ENCODE measurements at regions not wholly inside any gene's neighbourhood (a gene's known extent, or its start where the extent isn't known, plus 50 kb on each side); places are given as distances from the start of the nearest gene placed in this dataset.
"Not testable (repeated sequence)": the region's sequence is repeated elsewhere in the genome, so short reads cannot be mapped to it uniquely, and the experiment has no call there.

DNA sequence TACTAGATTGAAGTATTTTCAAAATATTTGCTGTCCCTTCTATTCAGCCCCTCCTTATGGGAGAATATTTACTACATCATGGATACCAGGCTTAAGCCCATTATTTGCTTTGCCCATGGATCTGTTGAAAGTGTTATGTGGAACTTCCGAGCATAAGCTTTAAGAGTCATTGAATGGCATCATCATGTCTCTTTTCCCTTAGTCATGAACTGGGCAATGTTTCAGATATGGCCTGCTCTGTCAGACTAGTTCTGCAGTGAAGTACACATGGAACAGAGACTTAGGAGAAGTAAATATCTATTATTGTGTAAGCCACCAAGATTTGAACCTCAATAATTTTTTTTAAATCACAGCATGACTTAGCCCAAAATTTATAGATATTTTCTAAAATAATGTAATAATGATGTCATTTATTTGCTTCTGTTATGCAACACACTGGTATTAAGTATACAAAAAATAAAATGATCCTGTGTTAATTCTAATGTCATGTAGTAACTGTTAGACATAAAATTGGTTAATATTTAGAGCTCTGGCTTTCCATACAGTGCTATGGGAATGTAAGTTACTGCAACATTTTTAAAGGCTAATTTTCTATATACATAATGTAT, 1097.3 kb downstream of the SLC16A7 start:
- no peak for DNase-seq (ENCODE audit: low read depth in 2 of 2)

GRCh38 chr12:60704171-60704914, 1108.5 kb downstream of the SLC16A7 start:
- no peak for DNase-seq (ENCODE audit: low read depth in 2 of 2)

DNA sequence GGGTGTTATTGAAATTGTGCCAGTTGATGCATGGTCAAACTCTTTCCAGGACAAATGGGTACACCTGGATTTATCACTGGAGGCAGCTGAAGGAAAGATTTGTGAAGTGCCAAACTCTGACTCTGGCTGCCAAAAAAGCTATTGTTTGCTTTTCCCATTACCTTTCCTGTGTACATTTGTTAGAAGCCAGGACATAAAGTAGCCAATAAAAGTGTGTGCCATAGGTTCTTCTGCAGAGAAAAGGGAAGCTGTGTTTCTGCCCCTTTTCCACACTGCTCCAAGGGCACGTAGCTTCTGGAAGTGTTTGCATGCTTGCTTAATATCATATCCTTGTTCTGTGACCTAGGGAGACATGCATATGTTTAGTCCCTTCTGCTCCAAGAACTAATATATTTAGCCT, 1114.4 kb downstream of the SLC16A7 start:
- DNase-seq (ENCODE audit: low read depth in 2 of 2): no peak

GRCh38 chr12:60714141-60714900, 1118.5 kb downstream of the SLC16A7 start:
- no peak for DNase-seq (ENCODE audit: low read depth in 2 of 2)

GRCh38 chr12:60724475-60724874, 1128.6 kb downstream of the SLC16A7 start:
- DNase-seq (ENCODE audit: low read depth in 2 of 2): no peak

GRCh38 chr12:60724984-60725383, 1129.2 kb downstream of the SLC16A7 start:
- DNase-seq (ENCODE audit: low read depth in 2 of 2): no peak

- no peak for DNase-seq (ENCODE audit: low read depth in 2 of 2)
These were observed 1156.8 kb downstream of the SLC16A7 start for GRCh38 chr12:60752589-60752988.

- no peak for DNase-seq (ENCODE audit: low read depth in 2 of 2)
These were observed 1162.4 kb downstream of the SLC16A7 start for GRCh38 chr12:60758224-60758623.

DNA sequence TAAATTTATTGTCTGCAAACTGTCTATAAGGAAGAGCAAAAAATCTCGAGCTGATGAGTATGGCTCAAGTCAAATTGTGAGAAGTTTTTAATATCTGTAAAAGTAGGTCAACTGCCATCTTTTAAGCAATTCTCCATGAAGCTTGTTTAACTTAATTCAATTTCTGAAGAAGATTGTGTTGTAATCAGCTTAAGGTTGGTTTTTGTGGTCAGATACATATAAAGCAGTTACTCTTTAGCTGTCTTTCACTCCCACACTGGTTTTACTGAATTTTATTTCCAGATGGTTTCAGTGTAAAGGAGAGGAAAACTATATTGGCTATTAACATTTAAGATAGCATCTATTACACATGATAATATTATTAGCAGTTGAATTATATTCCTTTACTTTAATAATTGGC, 1165.1 kb downstream of the SLC16A7 start:
- DNase-seq (ENCODE audit: low read depth in 2 of 2): no peak

DNA sequence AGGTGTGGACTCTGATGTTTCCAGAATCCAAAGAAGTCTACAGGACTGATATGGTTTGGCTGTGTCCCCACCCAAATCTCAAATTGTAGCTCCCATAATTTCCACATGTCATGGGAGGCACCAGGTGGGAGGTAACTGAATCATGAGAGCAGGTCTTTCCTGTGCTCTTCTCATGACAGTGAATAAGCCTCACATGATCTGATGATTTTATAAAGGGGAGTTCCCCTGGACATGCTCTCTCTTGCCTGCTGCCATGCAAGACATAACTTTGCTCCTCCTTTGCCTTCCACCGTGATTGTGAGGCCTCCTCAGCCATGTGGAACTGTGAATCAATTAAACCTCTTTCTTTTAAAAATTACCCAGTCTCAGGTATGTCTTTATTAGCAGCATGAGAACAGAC, 1205.3 kb downstream of the SLC16A7 start:
- not testable (repeated sequence) for DNase-seq (ENCODE audit: low read depth in 2 of 2)

- DNase-seq (ENCODE audit: low read depth in 2 of 2): no peak
These were observed 1207.3 kb downstream of the SLC16A7 start for GRCh38 chr12:60803147-60803546.

DNA sequence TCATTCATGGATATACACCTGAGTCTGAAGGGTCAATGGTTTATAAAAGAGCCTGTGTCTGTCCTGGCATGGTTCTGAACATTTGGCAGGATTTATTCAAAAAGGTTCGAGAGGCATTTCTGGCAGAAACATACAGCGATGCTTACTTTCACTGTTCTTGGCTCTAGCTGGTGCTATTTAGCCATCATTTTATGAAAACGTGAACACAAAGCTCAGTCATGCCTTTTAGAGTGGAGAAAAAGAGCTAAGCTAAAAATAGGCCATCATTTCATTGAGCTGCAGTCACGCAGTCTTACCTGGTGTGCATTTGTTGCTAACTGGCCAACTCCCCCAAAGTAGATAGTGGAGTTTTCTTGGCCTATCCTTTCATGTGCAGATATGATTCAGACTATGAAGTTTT, 1209.5 kb downstream of the SLC16A7 start:
- no peak for DNase-seq (ENCODE audit: low read depth in 2 of 2)

GRCh38 chr12:60819794-60820193, 1224.0 kb downstream of the SLC16A7 start:
- no peak for DNase-seq (ENCODE audit: low read depth in 2 of 2)

DNA sequence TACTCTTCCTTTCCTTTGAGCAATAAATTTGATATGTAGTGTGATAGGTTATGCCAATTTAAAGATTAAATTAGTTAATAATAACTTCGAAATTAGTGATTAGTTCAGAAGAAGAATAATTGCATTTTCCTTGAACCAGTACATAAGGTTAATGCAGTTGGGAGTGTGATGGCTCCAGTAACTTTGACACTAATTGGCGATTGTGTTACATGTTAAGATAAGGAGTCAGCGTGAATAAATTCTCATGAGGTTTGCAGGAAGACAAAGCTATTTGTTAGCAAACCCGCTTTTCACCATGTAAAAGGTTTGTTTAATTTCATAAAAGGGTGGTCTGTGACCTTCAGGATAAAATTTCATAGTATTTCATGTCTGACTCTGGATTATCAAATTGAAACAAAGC, 1226.8 kb downstream of the SLC16A7 start:
- no peak for DNase-seq (ENCODE audit: low read depth in 2 of 2)

DNA sequence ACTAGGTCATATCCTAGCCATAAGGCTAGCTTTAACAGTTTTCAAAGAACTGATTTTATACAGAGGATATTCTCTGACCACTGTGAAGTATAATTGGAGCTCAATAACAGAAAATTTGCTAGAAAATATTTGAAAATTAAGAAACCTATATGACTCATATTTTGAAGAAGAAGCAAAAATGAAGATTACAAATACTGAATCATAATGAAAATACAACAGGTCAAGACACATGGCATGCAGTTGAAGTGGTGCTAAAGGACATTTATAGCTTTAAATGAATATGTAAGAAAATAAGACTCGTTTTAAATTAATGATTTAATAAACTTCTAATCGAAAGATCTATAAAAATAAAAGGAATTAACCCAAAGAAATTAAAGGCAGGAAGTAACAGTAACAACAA, 1234.6 kb downstream of the SLC16A7 start:
- no peak for DNase-seq (ENCODE audit: low read depth in 2 of 2)

- DNase-seq (ENCODE audit: low read depth in 2 of 2): no peak
These were observed 1236.5 kb downstream of the SLC16A7 start for GRCh38 chr12:60832290-60832689.

DNA sequence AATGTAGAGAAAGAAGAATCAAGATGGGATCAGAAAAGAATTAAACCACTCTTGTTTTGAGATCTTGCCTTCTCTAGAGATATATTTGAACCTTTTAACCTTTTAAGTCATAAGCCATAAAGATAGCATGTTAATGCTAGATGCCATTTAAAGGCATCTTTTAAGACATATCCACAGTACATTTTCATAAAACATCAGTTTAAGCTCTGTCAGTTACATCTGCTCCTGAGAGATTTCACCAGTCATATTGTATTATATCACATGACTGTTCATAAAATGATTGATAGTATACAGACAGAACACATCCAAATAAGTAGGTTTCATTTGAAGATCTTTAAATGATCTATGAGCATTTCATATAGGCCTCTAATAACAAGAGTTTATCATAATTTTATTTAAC, 1238.5 kb downstream of the SLC16A7 start:
- DNase-seq (ENCODE audit: low read depth in 2 of 2): no peak

GRCh38 chr12:60834806-60835205, 1239.0 kb downstream of the SLC16A7 start:
- DNase-seq (ENCODE audit: low read depth in 2 of 2): no peak

GRCh38 chr12:60836651-60837050, 1240.8 kb downstream of the SLC16A7 start:
- no peak for DNase-seq (ENCODE audit: low read depth in 2 of 2)

GRCh38 chr12:60842181-60842580, 1246.4 kb downstream of the SLC16A7 start:
- DNase-seq (ENCODE audit: low read depth in 2 of 2): no peak

- DNase-seq (ENCODE audit: low read depth in 2 of 2): no peak
These were observed 1248.3 kb downstream of the SLC16A7 start for GRCh38 chr12:60844101-60844500.

GRCh38 chr12:60844875-60845274, 1249.0 kb downstream of the SLC16A7 start:
- no peak for DNase-seq (ENCODE audit: low read depth in 2 of 2)

GRCh38 chr12:60845696-60846095, 1249.9 kb downstream of the SLC16A7 start:
- DNase-seq (ENCODE audit: low read depth in 2 of 2): no peak

Data from fibroblast of skin of left quadriceps (primary cell).